Activated CD4-positive, alpha-beta T cell treated with anti-CD3 and anti-CD28 coated beads for 1 hour (primary cell): ENCODE measurements at regions not wholly inside any gene's neighbourhood (a gene's known extent, or its start where the extent isn't known, plus 50 kb on each side); places are given as distances from the start of the nearest gene placed in this dataset.

ENCODE experiments used
- DNase-seq: peaks from one replicate; pipeline ENCODE4 v3.0.0-alpha.2; 2020

DNA sequence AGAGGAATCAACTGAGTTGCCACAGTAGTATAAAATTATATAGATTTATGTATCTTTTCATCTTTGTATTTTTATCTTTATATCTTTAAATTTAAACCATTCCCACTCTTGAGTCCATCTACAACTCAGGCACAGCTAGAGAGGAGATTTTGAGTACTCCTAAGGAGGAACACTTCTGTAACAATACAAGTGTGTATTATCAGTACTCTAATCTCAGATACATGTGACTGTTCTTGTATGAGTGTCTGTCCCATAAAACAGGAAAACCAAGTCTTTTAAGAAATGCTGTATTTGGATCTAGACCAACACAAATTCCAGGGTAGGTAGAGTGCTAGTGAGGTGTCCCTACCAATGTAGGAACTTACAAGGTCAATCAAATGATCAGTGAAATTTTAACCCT lies 1428.0 kb upstream of the LRRTM3 start:
- DNase-seq: no peak

DNA sequence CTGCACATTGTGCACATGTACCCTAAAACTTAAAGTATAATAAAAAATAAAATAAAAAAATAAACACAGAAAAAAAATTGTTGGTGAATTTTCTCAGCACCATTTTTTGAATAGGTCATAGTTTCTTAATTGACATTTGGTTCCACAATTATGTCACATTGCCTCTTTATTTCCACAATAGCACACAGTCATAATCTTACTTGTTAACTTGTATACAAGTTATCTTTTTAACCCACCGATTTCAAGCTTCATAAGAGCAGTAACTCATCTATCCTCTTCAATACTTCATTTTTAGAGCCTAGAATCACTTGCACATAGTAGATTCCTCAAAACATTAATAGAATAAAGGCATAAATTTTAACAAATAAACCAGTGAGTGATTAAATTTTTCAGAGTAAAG lies 1425.1 kb upstream of the LRRTM3 start:
- DNase-seq: no peak

GRCh38 chr10:65501259-65501658 lies 1424.6 kb upstream of the LRRTM3 start:
- no peak for DNase-seq

GRCh38 chr10:65518379-65518778 lies 1407.5 kb upstream of the LRRTM3 start:
- DNase-seq: no peak

DNA sequence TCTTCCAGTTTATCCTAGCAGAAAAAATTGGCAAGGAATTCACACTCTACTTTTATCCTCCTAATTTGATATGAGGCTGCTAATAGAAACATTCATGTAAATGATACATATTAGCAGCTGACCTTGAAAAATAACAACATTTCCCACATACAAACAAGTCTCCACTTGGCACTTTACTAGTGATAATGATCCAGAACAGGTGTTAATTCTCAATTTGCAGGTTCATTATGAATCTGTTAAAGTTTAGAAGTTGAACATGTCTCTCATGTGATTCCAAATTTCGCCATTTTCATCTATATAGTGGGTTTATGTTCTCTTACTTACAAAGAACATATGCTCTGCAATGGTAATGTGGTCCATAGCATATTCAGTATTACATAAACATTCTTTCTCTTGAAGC lies 1396.8 kb upstream of the LRRTM3 start:
- DNase-seq: no peak

DNA sequence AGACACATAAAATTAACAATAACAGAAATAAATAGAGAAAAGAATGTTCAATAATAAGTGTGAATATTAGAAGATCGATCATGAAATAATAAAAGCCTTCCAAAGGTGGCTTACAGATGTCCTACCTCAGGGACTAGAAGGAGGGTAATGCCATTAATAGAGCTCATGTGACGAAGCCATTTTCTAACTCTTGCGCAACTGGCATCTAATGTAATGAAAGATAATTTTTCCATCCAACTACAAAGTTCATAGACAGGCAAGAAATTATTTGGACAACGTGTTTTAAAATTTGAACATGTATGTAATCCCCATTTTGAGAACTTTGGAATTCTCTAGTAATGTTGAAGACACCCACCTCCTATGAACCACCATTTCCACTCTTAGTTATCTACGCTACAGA lies 1394.3 kb upstream of the LRRTM3 start:
- no peak for DNase-seq

GRCh38 chr10:65534771-65535170 lies 1391.1 kb upstream of the LRRTM3 start:
- DNase-seq: no peak

- DNase-seq: no peak
Measured at GRCh38 chr10:65544756-65545155, 1381.1 kb upstream of the LRRTM3 start.

DNA sequence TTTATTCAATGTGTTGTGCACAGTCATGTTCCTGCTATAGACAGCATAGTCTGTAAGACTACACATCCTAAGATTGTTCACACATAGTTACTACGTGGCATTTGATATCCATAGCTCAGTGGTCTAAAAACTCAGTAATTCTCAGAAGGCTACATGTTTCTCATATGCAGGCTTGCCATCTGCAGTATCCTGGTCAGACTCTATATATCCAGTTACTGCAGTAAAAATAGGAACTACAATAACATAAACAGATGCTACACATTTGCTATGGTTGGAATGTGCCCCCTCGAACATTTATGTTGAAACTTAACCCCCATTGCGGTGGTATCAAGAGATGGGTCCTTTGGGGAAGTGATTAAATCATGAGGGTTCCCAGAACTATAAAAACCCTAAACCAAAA lies 1377.8 kb upstream of the LRRTM3 start:
- no peak for DNase-seq

DNA sequence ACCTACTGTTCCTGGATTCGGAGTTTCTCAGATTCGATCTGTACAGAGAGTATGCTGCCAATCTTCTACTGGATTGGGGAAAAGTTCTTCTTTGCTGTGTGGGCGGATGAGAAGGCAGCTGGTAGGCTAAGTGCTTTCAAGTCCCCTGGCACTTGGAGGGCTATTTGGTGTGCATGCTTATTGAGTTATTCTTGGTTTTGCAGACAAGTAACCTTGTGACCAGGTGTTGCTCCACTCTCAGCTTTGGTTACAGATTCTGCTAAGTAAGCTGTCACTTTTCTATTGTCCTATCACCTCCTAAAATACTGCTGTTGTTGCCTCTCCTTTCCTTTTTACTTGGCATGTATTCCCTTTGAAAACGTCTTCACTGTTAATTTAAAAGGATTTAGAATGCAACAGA lies 1375.1 kb upstream of the LRRTM3 start:
- no peak for DNase-seq

DNA sequence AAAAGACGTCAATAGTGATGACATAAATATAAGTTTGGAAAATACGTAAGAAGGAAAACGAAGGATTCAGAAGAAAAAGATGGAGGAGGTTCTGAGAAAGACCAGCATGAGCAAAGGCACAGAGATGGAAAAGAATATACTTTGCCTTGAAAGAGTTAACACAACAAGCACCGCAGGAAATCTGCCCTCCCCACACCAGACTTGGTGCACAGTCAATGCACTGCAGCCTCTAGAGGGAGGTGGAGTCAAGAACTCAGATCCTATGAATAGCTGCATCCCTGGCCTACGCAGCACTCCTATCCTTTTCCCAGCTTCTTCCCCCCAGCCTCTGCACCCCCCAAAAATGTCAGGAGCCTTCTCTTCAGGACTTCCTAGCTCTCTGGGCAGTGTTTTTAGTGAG lies 1370.6 kb upstream of the LRRTM3 start:
- DNase-seq: no peak

GRCh38 chr10:65556006-65556405 lies 1369.8 kb upstream of the LRRTM3 start:
- DNase-seq: no peak

DNA sequence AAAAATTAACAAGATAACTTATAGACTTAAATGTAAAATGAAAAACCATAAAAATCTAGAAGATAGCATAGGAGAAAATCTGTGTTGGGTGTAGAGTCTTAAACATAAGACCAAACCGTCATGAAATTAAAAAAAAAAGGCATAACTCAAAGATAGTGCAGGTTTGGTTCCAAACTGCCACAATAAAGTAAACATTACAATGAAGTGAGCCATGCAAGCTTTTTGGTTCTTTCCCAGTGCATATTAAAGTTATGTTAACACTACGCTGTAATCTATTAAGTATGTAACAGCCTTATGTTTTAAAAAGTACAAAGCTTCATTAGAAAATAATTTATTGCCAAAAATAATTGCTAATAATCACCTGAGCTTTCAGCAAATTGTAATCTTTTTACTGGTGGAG lies 1366.5 kb upstream of the LRRTM3 start:
- DNase-seq: no peak

GRCh38 chr10:65565246-65565645 lies 1360.6 kb upstream of the LRRTM3 start:
- DNase-seq: no peak

- no peak for DNase-seq
Measured at GRCh38 chr10:65566906-65567305, 1358.9 kb upstream of the LRRTM3 start.

DNA sequence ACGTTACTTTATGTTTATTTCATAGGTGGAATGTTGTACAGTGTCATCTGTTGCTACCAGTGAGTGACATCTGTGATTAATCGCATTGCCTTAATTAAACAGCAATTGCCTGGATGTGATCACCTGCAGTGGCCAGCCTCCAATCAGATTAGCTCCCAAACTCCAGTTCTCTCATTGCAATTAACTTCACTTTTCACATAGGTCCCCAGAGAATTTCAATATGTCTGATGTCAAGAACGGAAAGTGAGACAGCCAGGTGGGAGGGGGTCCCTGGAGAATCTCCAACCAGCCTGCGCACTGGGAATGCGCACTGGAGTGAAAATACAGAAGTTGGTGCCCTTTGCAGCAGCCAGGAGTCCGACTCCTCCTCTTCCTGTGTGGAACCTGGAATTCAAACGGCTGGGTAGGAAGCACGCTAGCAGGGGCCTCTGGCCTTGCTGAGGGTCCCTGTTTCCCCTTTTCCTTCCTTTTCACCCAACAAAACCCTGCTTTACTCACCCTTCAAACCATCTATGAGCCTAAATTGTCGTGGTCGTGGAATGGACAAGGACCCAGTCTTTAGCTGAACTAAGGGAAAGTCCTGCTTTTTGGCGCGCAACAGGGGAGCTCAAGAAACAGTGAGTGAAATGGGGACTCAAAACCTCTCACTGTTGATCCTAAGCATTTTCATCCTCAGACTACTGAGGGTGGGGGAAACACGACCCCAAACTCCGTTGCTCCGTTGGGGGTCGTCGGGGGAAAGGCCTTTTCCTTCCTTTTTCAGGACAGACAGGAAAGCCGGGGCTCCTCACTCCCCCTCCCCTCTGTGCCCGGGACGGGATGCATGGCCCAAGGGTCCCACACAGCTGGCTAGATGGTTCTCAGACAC lies 1355.5 kb upstream of the LRRTM3 start:
- DNase-seq: no peak

- DNase-seq: no peak
Measured at GRCh38 chr10:65571011-65571570, 1354.7 kb upstream of the LRRTM3 start.

- DNase-seq: no peak
Measured at GRCh38 chr10:65581426-65582026, 1344.3 kb upstream of the LRRTM3 start.

- no peak for DNase-seq
Measured at GRCh38 chr10:65602182-65602865, 1323.5 kb upstream of the LRRTM3 start.

GRCh38 chr10:65611592-65611991 lies 1314.2 kb upstream of the LRRTM3 start:
- no peak for DNase-seq

DNA sequence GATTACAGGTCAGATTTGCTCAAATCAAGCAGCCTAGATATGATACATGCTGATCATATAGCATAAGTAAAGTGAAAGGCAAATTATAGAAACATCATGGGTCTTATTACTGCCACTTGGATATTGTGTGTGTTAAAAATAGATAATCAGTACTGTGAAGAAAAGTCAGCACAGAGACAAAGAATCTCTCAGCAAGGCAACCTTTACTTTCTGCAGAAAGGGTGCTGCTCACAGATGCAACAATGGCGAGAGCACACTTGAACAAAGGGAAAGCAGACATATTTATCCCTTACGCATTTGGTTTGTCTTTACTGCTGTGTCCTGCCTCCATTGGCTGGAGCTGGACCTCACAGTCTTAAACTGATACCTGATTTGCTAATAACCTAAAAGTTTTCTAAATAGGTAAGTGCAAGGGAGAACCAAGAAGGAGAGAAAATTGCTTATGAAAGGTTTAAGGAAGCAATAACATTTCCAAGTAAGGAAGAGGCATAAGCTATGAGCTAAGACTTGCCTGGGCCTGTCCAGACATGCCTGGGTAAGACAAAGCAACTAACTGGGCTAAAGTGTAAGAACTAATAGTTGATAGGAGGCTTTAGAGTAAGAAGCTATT lies 1310.8 kb upstream of the LRRTM3 start:
- no peak for DNase-seq

DNA sequence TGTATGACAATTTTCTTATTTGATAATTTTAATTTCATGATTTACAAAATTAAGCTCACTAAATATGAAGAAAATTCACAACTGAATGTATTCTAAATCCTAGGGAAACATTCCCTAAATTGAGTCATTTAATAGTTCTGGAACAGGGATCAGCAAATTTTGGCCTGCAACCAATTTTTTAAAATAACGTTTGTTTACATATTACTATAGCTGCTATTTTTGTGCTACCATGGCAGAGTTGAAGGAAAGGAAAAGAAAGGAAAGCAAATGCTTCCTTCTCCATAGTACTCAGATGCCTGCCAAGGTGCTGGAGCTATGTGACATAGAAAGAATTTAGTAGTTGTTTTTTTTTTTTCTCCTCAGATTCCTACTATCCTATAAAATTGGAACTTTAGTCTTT lies 1307.7 kb upstream of the LRRTM3 start:
- DNase-seq: no peak

DNA sequence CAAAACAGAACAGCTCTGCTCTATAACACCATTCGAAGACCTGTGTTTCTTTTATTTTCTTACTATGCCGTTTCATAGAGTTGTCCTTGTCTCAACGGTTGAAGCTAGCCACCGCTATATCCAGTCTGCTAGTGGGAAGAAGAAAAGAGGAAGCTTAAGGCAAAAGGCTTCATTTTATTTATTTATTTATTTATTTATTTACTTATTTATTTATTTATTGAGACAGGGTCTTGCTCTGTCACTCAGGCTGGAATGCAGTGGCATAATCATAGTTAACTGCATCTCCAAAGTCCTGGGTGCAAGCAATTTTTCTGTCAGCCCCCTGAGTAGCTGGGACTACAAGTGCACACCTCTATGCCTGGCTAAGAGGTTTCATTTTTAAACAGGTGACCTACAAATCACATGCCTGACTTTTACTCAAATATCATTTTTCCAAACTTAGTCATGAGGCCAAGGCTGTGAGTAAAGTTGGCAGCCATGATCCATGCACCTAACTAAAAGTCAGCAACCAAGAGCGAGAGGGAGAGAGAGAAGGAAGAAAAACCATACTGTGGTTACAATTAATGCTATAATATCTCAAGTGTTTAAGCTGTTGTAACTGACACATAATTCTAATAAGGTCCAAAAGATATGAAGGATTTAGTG lies 1305.3 kb upstream of the LRRTM3 start:
- DNase-seq: no peak
